ENCODE measurements at regions not wholly inside any gene's neighbourhood (a gene's known extent, or its start where the extent isn't known, plus 50 kb on each side); places are given as distances from the start of the nearest gene placed in this dataset.

DNA sequence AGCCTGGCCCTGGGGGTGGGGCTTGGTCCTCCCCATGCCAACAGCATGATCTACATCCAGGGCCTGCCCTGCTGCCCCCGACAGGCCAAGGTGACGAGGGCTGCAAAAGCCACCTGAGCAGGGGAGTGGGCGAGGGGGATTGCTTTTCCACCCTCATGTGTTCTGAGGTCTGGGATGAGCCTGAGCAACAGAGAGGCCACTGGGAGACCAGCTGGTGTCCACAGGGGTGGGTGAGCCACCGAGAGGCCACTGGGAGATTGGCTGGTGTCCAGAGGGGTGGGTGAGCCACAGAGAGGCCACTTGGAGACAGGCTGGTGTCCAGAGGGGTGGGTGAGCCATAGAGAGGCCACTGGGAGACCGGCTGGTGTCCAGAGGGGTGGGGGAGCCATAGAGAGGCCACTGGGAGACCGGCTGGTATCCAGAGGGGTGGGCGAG lies 147.4 kb upstream of the GPC1 start:
- TF ChIP-seq, protein P1, sequence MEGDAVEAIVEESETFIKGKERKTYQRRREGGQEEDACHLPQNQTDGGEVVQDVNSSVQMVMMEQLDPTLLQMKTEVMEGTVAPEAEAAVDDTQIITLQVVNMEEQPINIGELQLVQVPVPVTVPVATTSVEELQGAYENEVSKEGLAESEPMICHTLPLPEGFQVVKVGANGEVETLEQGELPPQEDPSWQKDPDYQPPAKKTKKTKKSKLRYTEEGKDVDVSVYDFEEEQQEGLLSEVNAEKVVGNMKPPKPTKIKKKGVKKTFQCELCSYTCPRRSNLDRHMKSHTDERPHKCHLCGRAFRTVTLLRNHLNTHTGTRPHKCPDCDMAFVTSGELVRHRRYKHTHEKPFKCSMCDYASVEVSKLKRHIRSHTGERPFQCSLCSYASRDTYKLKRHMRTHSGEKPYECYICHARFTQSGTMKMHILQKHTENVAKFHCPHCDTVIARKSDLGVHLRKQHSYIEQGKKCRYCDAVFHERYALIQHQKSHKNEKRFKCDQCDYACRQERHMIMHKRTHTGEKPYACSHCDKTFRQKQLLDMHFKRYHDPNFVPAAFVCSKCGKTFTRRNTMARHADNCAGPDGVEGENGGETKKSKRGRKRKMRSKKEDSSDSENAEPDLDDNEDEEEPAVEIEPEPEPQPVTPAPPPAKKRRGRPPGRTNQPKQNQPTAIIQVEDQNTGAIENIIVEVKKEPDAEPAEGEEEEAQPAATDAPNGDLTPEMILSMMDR (IDR thresholded peaks at IDR 0.05; ENCODE audit: insufficient read depth, low read depth, low read length), result no peak
- no peak for TF ChIP-seq EZH2 (IDR thresholded peaks at IDR 0.05; ENCODE audit: insufficient read depth, low read length)

Measured in astrocyte (in vitro differentiated cells and primary cell).